HepG2 (cell line): ENCODE measurements at regions not wholly inside any gene's neighbourhood (a gene's known extent, or its start where the extent isn't known, plus 50 kb on each side); places are given as distances from the start of the nearest gene placed in this dataset.

Experiments
- ADNP ChIP-seq: sonication (generic); formaldehyde crosslinking; IDR thresholded peaks from 2 replicates; pipeline ENCODE4 v1.4.0; 2020; ENCODE audit warnings: missing genetic modification reagents
- PRPF4 ChIP-seq: fragments of 200-400 bp; formaldehyde crosslinking; IDR thresholded peaks from 2 replicates; pipeline ENCODE4 v1.6.1; 2016; ENCODE audit warnings: low read length, low read depth; ENCODE audit not compliant: poor library complexity, severe bottlenecking
- REPIN1 ChIP-seq: sonication (generic); formaldehyde crosslinking; IDR thresholded peaks from 2 replicates; pipeline ENCODE4 v1.8.0; 2022; ENCODE audit warnings: missing genetic modification reagents, low read depth, mild to moderate bottlenecking, borderline replicate concordance

- TF ChIP-seq REPIN1 = no peak
- TF ChIP-seq PRPF4 = no peak
- TF ChIP-seq ADNP (CRISPR knock-in tag) = no peak
These were observed 430.7 kb downstream of the CDH2 start for GRCh38 chr18:27746241-27746640.
